ENCODE measurements at regions not wholly inside any gene's neighbourhood (a gene's known extent, or its start where the extent isn't known, plus 50 kb on each side); places are given as distances from the start of the nearest gene placed in this dataset.

DNA sequence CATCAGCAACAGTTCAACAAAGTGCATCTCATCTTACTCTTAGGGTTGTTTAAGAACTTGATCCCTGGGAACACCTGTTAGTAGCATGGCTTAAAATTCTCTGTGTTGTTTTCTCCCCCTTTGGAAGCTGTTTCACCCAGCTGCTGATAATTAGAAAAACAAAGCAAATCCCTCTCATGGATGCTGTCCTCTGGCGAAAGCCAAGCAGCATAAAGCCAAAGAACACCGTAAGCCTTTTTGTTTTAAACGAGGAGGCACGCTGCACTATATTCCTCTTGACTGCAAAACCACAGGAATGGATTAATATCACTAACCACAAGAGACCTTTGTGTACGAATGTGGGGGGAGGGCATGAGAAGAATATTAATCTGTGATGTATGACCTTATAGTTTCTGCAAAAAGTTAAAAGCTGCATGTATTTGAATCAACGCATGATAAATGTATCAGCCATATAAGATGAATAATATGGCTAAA is 923.2 kb downstream of the LTN1 start:
- no peak for TF ChIP-seq EZH2 (IDR thresholded peaks at IDR 0.05; ENCODE audit: insufficient read depth, low read length)
- TF ChIP-seq, protein P1, sequence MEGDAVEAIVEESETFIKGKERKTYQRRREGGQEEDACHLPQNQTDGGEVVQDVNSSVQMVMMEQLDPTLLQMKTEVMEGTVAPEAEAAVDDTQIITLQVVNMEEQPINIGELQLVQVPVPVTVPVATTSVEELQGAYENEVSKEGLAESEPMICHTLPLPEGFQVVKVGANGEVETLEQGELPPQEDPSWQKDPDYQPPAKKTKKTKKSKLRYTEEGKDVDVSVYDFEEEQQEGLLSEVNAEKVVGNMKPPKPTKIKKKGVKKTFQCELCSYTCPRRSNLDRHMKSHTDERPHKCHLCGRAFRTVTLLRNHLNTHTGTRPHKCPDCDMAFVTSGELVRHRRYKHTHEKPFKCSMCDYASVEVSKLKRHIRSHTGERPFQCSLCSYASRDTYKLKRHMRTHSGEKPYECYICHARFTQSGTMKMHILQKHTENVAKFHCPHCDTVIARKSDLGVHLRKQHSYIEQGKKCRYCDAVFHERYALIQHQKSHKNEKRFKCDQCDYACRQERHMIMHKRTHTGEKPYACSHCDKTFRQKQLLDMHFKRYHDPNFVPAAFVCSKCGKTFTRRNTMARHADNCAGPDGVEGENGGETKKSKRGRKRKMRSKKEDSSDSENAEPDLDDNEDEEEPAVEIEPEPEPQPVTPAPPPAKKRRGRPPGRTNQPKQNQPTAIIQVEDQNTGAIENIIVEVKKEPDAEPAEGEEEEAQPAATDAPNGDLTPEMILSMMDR (IDR thresholded peaks at IDR 0.05; ENCODE audit: insufficient read depth, low read depth, low read length), result no peak
